Activated CD4-positive, alpha-beta T cell treated with anti-CD3 and anti-CD28 coated beads, Interleukin-2, amount 10 ng/mL, durations not matched to agents 24 days and 14 days (primary cell): ENCODE measurements at regions not wholly inside any gene's neighbourhood (a gene's known extent, or its start where the extent isn't known, plus 50 kb on each side); places are given as distances from the start of the nearest gene placed in this dataset.

ENCODE experiments used
- DNase-seq: peaks from one replicate; pipeline ENCODE4 v3.0.0; 2022
- H3K27ac Mint-ChIP-seq: one replicate; pipeline ENCODE4 v1.8.0; 2022; ENCODE audit warnings: mild to moderate bottlenecking, mixed read lengths
- H3K27me3 Mint-ChIP-seq: one replicate; pipeline ENCODE4 v1.8.0; 2022; ENCODE audit warnings: mixed read lengths
- H3K36me3 Mint-ChIP-seq: one replicate; pipeline ENCODE4 v1.8.0; 2022; ENCODE audit warnings: low read depth, mild to moderate bottlenecking, mixed read lengths
- H3K4me1 Mint-ChIP-seq: one replicate; pipeline ENCODE4 v1.8.0; 2021; ENCODE audit warnings: mixed read lengths
- H3K4me3 Mint-ChIP-seq: one replicate; pipeline ENCODE4 v1.8.0; 2022; ENCODE audit warnings: mild to moderate bottlenecking, moderate library complexity, mixed read lengths
- H3K9me3 Mint-ChIP-seq: one replicate; pipeline ENCODE4 v1.8.0; 2021; ENCODE audit warnings: mixed read lengths
- intact Hi-C: fragments of 100-400 bp; cut with micrococcal nuclease; formaldehyde crosslinking; loops from one replicate; pipeline ENCODE4 v1.15.1; 2023

- Mint-ChIP-seq H3K27me3 (no peaks in the 10 kb centered on the region), H3K36me3 (peaks cover 13% of the 10 kb centered on the region), H3K4me1 (peaks cover 54% of the 10 kb centered on the region), H3K27ac (peak overlapping the region; percentile 61), H3K4me3 (no peak overlapping the region), H3K9me3 (peaks cover 11% of the 10 kb centered on the region)
- intact Hi-C loops, result no loop called here
- no peak for DNase-seq
Measured at GRCh38 chr4:108535757-108536156, 84.6 kb upstream of the RPL34 start.

- no peak for DNase-seq
- no peak overlapping the region for H3K4me3 Mint-ChIP-seq
- peaks cover 11% of the 10 kb centered on the region for H3K9me3 Mint-ChIP-seq
- H3K27me3 Mint-ChIP-seq, result no peaks in the 10 kb centered on the region
- H3K36me3 Mint-ChIP-seq, result peaks cover 6% of the 10 kb centered on the region
- peaks cover 62% of the 10 kb centered on the region for H3K4me1 Mint-ChIP-seq
- H3K27ac Mint-ChIP-seq, result no peak overlapping the region
- intact Hi-C loops, result no loop called here
Measured at GRCh38 chr4:108533876-108534275, 86.5 kb upstream of the RPL34 start.

GRCh38 chr4:108533245-108533844 lies 87.0 kb upstream of the RPL34 start:
- peak overlapping the region; percentile 21 for H3K27ac Mint-ChIP-seq
- intact Hi-C loops, result no loop called here

GRCh38 chr4:108532738-108533137 lies 87.6 kb upstream of the RPL34 start:
- peak overlapping the region; percentile 21 for H3K27ac Mint-ChIP-seq
- intact Hi-C loops, result no loop called here
- no peak for DNase-seq
- peaks cover 6% of the 10 kb centered on the region for H3K9me3 Mint-ChIP-seq
- H3K27me3 Mint-ChIP-seq, result no peaks in the 10 kb centered on the region
- H3K4me3 Mint-ChIP-seq, result peak overlapping the region; percentile 52
- H3K36me3 Mint-ChIP-seq, result peaks cover 4% of the 10 kb centered on the region
- peaks cover 71% of the 10 kb centered on the region for H3K4me1 Mint-ChIP-seq

More at GRCh38 chr4:108533245-108533844, 87.0 kb upstream of the RPL34 start:
- DNase-seq, result no peak
- Mint-ChIP-seq H3K36me3 (peaks cover 6% of the 10 kb centered on the region), H3K27me3 (no peaks in the 10 kb centered on the region), H3K4me1 (peaks cover 65% of the 10 kb centered on the region), H3K4me3 (peak overlapping the region; percentile 52), H3K9me3 (peaks cover 11% of the 10 kb centered on the region)

- Mint-ChIP-seq H3K4me3 (peak overlapping the region; percentile 79), H3K36me3 (peaks cover 6% of the 10 kb centered on the region), H3K9me3 (peaks cover 9% of the 10 kb centered on the region), H3K27ac (peak overlapping the region; percentile 87), H3K27me3 (no peaks in the 10 kb centered on the region), H3K4me1 (peaks cover 74% of the 10 kb centered on the region)
- intact Hi-C loops, result no loop called here
- no peak for DNase-seq
Measured at GRCh38 chr4:108532187-108532586, 88.2 kb upstream of the RPL34 start.

- peak overlapping the region; percentile 79 for H3K4me3 Mint-ChIP-seq
- peaks cover 14% of the 10 kb centered on the region for H3K9me3 Mint-ChIP-seq
- peaks cover 75% of the 10 kb centered on the region for H3K4me1 Mint-ChIP-seq
- H3K27me3 Mint-ChIP-seq, result no peaks in the 10 kb centered on the region
- H3K36me3 Mint-ChIP-seq, result peaks cover 10% of the 10 kb centered on the region
- intact Hi-C loops, result no loop called here
- DNase-seq, result peak; percentile 62
- peak overlapping the region; percentile 87 for H3K27ac Mint-ChIP-seq
Measured at GRCh38 chr4:108531461-108531860, 88.9 kb upstream of the RPL34 start.

- Mint-ChIP-seq H3K9me3 (peaks cover 18% of the 10 kb centered on the region), H3K27me3 (no peaks in the 10 kb centered on the region), H3K36me3 (peaks cover 14% of the 10 kb centered on the region), H3K4me1 (peaks cover 70% of the 10 kb centered on the region), H3K4me3 (peak overlapping the region; percentile 3), H3K27ac (no peak overlapping the region)
- intact Hi-C loops, result no loop called here
- no peak for DNase-seq
Measured at GRCh38 chr4:108529984-108530905, 90.1 kb upstream of the RPL34 start.

GRCh38 chr4:108529102-108529501 lies 91.3 kb upstream of the RPL34 start:
- Mint-ChIP-seq H3K27me3 (no peaks in the 10 kb centered on the region), H3K36me3 (peaks cover 20% of the 10 kb centered on the region), H3K4me1 (peaks cover 70% of the 10 kb centered on the region), H3K4me3 (no peak overlapping the region), H3K9me3 (peaks cover 21% of the 10 kb centered on the region), H3K27ac (peak overlapping the region; percentile 25)
- DNase-seq, result no peak
- intact Hi-C loops, result no loop called here

- peak; percentile 86 for DNase-seq
- peaks cover 16% of the 10 kb centered on the region for H3K9me3 Mint-ChIP-seq
- peak overlapping the region; percentile 66 for H3K27ac Mint-ChIP-seq
- peak overlapping the region; percentile 50 for H3K4me3 Mint-ChIP-seq
- H3K27me3 Mint-ChIP-seq, result no peaks in the 10 kb centered on the region
- H3K4me1 Mint-ChIP-seq, result peaks cover 57% of the 10 kb centered on the region
- intact Hi-C loops, result no loop called here
- peaks cover 19% of the 10 kb centered on the region for H3K36me3 Mint-ChIP-seq
Measured at GRCh38 chr4:108527723-108528122, 92.7 kb upstream of the RPL34 start.

GRCh38 chr4:108520807-108521206 lies 99.6 kb upstream of the RPL34 start:
- Mint-ChIP-seq H3K4me3 (no peak overlapping the region), H3K27me3 (no peaks in the 10 kb centered on the region), H3K9me3 (peaks cover 12% of the 10 kb centered on the region), H3K36me3 (peaks cover 13% of the 10 kb centered on the region), H3K4me1 (peaks cover 16% of the 10 kb centered on the region), H3K27ac (no peak overlapping the region)
- DNase-seq, result no peak
- intact Hi-C loops, result no loop called here

- peaks cover 7% of the 10 kb centered on the region for H3K36me3 Mint-ChIP-seq
- H3K4me3 Mint-ChIP-seq, result no peak overlapping the region
- H3K9me3 Mint-ChIP-seq, result peaks cover 10% of the 10 kb centered on the region
- H3K4me1 Mint-ChIP-seq, result peaks cover 14% of the 10 kb centered on the region
- H3K27me3 Mint-ChIP-seq, result no peaks in the 10 kb centered on the region
- intact Hi-C loops, result no loop called here
- H3K27ac Mint-ChIP-seq, result no peak overlapping the region
- DNase-seq, result no peak
Measured at GRCh38 chr4:108519911-108520601, 100.3 kb upstream of the RPL34 start.

- H3K36me3 Mint-ChIP-seq, result peaks cover 2% of the 10 kb centered on the region
- intact Hi-C loops, result no loop called here
- DNase-seq, result no peak
Measured at GRCh38 chr4:108519208-108519833, 101.1 kb upstream of the RPL34 start.

GRCh38 chr4:108512615-108513505 lies 107.5 kb upstream of the RPL34 start:
- DNase-seq, result peak; percentile 80
- H3K4me3 Mint-ChIP-seq, result peak overlapping the region; percentile 53
- H3K36me3 Mint-ChIP-seq, result peaks cover 2% of the 10 kb centered on the region
- intact Hi-C loops, result loop anchor here (5.0 kb wide), 3 partner anchors 341 to 496 kb away; no protein-coding TSS in a partner anchor
- no peak overlapping the region for H3K27ac Mint-ChIP-seq
- H3K9me3 Mint-ChIP-seq, result peaks cover 14% of the 10 kb centered on the region
- H3K4me1 Mint-ChIP-seq, result peaks cover 16% of the 10 kb centered on the region
- H3K27me3 Mint-ChIP-seq, result peaks cover 4% of the 10 kb centered on the region

More at GRCh38 chr4:108519208-108519833, 101.1 kb upstream of the RPL34 start:
- no peak overlapping the region for H3K27ac Mint-ChIP-seq
- H3K9me3 Mint-ChIP-seq, result peaks cover 8% of the 10 kb centered on the region
- no peak overlapping the region for H3K4me3 Mint-ChIP-seq
- H3K4me1 Mint-ChIP-seq, result peaks cover 11% of the 10 kb centered on the region
- H3K27me3 Mint-ChIP-seq, result no peaks in the 10 kb centered on the region
